ENCODE measurements at regions not wholly inside any gene's neighbourhood (a gene's known extent, or its start where the extent isn't known, plus 50 kb on each side); places are given as distances from the start of the nearest gene placed in this dataset.

- H3K36me3 Mint-ChIP-seq (ENCODE audit: low read depth, unreplicated experiment): no peaks in the 10 kb centered on the region
Measured at GRCh38 chr4:127538016-127538415, 94.7 kb upstream of the INTU start.

DNA sequence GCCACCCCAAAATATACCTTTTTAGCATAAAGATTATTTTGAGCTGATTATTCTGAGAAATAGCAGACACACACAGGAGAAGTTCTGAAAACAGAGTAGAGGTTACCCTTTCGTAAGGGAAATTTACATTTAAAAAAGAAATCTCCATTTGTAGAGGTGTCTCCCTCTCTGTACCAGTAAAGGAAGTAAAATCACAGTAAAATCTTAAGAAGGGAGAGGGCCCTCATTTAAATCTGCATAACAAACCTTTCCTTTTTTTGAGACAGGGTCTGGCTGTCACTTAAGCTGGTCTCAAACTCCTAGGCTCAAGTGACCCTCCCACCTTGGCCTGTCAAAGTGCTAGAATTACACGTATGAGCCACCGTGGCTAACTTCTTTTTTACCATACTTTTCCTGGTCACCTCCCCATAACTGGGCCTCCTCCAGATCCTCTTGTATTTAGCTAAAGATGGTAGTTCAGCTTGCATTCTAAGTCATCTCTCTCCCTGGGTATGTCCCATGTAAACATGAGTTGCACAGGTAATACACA lies 92.2 kb upstream of the INTU start:
- H3K27me3 Mint-ChIP-seq (ENCODE audit: unreplicated experiment): no peaks in the 10 kb centered on the region
- DNase-seq (ENCODE audit: low spot score): no peak
- H3K9me3 Mint-ChIP-seq (ENCODE audit: unreplicated experiment): no peaks in the 10 kb centered on the region

More at GRCh38 chr4:127538016-127538415, 94.7 kb upstream of the INTU start:
- H3K27me3 Mint-ChIP-seq (ENCODE audit: unreplicated experiment): no peaks in the 10 kb centered on the region
- H3K4me1 Mint-ChIP-seq (ENCODE audit: unreplicated experiment): no peaks in the 10 kb centered on the region
- H3K9me3 Mint-ChIP-seq (ENCODE audit: unreplicated experiment): no peaks in the 10 kb centered on the region
- DNase-seq (ENCODE audit: low spot score): no peak
- no peak overlapping the region for H3K27ac Mint-ChIP-seq (ENCODE audit: unreplicated experiment)
- no peak overlapping the region for H3K4me3 Mint-ChIP-seq (ENCODE audit: unreplicated experiment)
- TF ChIP-seq, protein P1, sequence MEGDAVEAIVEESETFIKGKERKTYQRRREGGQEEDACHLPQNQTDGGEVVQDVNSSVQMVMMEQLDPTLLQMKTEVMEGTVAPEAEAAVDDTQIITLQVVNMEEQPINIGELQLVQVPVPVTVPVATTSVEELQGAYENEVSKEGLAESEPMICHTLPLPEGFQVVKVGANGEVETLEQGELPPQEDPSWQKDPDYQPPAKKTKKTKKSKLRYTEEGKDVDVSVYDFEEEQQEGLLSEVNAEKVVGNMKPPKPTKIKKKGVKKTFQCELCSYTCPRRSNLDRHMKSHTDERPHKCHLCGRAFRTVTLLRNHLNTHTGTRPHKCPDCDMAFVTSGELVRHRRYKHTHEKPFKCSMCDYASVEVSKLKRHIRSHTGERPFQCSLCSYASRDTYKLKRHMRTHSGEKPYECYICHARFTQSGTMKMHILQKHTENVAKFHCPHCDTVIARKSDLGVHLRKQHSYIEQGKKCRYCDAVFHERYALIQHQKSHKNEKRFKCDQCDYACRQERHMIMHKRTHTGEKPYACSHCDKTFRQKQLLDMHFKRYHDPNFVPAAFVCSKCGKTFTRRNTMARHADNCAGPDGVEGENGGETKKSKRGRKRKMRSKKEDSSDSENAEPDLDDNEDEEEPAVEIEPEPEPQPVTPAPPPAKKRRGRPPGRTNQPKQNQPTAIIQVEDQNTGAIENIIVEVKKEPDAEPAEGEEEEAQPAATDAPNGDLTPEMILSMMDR (IDR thresholded peaks at IDR 0.05; ENCODE audit: unreplicated experiment): no peak

DNA sequence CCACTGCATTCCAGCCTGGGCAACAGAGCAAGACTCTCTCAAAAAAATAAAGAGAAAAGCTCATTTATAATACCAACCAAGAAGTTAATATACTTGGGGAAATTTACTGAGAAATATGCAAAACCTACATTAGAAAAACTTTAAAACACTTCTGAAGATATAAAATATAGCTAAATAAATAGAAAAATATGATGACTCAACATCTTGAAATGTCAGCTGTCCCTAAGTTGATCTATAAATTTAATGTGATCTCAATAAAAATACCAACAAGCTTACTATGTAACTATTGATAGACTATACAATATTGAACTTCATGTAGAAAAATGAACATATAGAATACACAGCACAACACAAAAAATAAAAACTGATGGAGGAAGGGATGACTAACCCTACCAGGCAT lies 87.5 kb upstream of the INTU start:
- H3K9me3 Mint-ChIP-seq (ENCODE audit: unreplicated experiment): no peaks in the 10 kb centered on the region
- no peaks in the 10 kb centered on the region for H3K4me1 Mint-ChIP-seq (ENCODE audit: unreplicated experiment)
- no peaks in the 10 kb centered on the region for H3K27me3 Mint-ChIP-seq (ENCODE audit: unreplicated experiment)
- TF ChIP-seq, protein P1 (IDR thresholded peaks at IDR 0.05; ENCODE audit: unreplicated experiment): no peak
- H3K36me3 Mint-ChIP-seq (ENCODE audit: low read depth, unreplicated experiment): peaks cover 5% of the 10 kb centered on the region
- no peak overlapping the region for H3K27ac Mint-ChIP-seq (ENCODE audit: unreplicated experiment)
- H3K4me3 Mint-ChIP-seq (ENCODE audit: unreplicated experiment): no peak overlapping the region
- DNase-seq (ENCODE audit: low spot score): no peak

More for the DNA sequence above, 92.2 kb upstream of the INTU start:
- H3K27ac Mint-ChIP-seq (ENCODE audit: unreplicated experiment): no peak overlapping the region
- no peaks in the 10 kb centered on the region for H3K4me1 Mint-ChIP-seq (ENCODE audit: unreplicated experiment)
- H3K4me3 Mint-ChIP-seq (ENCODE audit: unreplicated experiment): no peak overlapping the region
- TF ChIP-seq, protein P1 (IDR thresholded peaks at IDR 0.05; ENCODE audit: unreplicated experiment): no peak
- H3K36me3 Mint-ChIP-seq (ENCODE audit: low read depth, unreplicated experiment): peaks cover 5% of the 10 kb centered on the region

DNA sequence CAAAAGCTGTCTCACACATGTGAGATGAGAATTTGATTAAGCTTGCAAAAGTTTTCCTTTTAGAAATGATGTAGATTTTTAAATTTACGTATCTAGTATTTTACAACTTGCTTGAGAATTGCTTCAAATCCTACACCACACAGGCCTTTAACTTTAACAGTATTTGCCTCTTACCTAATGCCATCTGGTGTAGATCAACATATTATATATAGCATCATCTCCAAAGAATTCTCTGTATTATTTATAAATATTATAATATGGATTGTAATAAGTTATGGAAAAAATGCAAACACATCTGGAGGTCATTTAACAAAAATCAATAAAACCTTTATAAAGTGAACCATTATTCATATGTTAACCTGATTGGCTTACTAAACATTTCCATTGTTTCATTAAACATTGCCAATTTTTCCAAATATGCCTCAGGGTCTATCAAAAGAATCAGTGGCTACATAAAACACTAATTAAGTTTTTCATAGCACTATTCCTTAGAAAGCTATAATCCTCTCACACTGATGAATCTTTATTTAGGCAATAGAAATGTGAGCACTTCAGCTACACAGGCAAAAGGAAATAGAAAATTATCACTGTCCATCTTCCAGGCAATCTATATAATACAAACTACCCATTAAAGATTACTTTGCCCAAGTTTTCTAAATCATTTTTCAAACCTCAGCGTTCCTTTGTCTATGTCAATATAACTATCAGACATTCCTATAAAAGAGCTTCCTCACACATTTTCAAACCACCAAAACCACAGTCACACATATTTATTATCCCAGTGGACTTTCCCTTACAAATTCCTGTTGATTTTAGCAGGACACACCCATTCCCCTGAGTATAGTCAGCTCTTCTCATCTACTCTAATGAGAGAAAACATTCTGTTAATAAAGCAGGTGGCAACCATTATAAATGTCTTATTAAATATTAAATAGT lies 83.5 kb upstream of the INTU start:
- no peak for DNase-seq (ENCODE audit: low spot score)
- no peaks in the 10 kb centered on the region for H3K27me3 Mint-ChIP-seq (ENCODE audit: unreplicated experiment)

More for the DNA sequence above, 83.5 kb upstream of the INTU start:
- TF ChIP-seq, protein P1 (IDR thresholded peaks at IDR 0.05; ENCODE audit: unreplicated experiment): no peak
- Mint-ChIP-seq H3K4me1 (ENCODE audit: unreplicated experiment) (no peaks in the 10 kb centered on the region), H3K4me3 (ENCODE audit: unreplicated experiment) (no peak overlapping the region), H3K36me3 (ENCODE audit: low read depth, unreplicated experiment) (peaks cover 8% of the 10 kb centered on the region), H3K27ac (ENCODE audit: unreplicated experiment) (no peak overlapping the region), H3K9me3 (ENCODE audit: unreplicated experiment) (no peaks in the 10 kb centered on the region)
